GM10266 (cell line): ENCODE measurements at regions not wholly inside any gene's neighbourhood (a gene's known extent, or its start where the extent isn't known, plus 50 kb on each side); places are given as distances from the start of the nearest gene placed in this dataset.

Experiments used
- DNase-seq: peaks from one replicate; pipeline ENCODE4 v3.0.0; 2012; ENCODE audit errors: extremely low spot score
- TF ChIP-seq, protein P1 (sequence below): IDR thresholded peaks from 2 replicates; pipeline ENCODE4 v1.5.1; 2012; ENCODE audit warnings: mild to moderate bottlenecking, low read depth; ENCODE audit not compliant: control insufficient read depth, insufficient read depth; ENCODE audit errors: missing control alignments

DNA sequence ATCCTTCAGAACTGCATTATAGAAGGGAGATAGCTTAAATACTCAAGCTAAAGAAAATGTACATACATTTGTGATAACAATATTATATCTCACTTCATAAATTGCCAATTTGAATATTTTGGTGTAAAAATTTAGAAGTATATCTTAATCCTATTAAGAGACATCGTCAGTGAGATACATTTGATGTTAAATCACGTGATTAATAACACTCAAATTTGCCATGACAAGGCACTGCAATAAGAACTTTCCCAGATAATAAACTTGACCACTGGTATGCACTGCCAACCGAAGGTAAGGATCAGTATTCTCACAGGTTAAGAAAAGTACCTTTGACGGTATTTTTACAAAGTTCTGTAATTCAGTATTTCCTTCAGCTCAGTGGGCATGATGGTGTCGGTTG, 764.7 kb upstream of the FRG1 start:
- TF ChIP-seq, protein P1, sequence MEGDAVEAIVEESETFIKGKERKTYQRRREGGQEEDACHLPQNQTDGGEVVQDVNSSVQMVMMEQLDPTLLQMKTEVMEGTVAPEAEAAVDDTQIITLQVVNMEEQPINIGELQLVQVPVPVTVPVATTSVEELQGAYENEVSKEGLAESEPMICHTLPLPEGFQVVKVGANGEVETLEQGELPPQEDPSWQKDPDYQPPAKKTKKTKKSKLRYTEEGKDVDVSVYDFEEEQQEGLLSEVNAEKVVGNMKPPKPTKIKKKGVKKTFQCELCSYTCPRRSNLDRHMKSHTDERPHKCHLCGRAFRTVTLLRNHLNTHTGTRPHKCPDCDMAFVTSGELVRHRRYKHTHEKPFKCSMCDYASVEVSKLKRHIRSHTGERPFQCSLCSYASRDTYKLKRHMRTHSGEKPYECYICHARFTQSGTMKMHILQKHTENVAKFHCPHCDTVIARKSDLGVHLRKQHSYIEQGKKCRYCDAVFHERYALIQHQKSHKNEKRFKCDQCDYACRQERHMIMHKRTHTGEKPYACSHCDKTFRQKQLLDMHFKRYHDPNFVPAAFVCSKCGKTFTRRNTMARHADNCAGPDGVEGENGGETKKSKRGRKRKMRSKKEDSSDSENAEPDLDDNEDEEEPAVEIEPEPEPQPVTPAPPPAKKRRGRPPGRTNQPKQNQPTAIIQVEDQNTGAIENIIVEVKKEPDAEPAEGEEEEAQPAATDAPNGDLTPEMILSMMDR: no peak
- DNase-seq: no peak

GRCh38 chr4:189177130-189177529, 763.5 kb upstream of the FRG1 start:
- TF ChIP-seq, protein P1: no peak
- no peak for DNase-seq

DNA sequence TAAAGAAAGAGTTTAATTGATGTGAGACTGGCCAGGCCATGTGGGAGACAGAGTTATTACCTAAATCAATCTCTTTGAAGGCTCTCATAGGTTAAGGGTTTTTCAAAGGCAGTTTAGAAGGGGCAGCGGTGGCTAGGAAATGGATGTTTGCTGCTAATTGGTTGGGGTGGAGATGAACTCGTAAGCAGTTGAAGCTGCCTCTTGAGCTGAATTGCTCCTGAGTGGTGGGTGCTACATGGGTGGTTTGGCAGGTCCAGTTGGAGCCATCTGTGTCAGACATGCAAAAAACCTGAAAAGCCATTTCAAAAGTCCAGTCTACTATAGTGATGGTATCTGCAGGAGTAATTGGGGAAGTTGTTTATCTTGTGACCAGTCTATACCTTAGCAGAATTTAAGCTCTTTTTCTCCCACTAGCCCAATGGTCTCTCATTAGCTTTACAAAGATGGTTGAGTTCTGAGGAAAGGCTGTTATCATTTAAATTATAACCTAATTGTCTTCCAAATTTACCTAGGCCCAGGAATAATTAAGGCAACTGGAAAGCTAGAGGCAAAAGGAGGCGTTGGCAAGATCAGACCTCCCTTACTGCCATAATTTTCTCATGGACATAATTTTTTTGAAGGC, 762.4 kb upstream of the FRG1 start:
- no peak for DNase-seq
- TF ChIP-seq, protein P1: no peak

DNA sequence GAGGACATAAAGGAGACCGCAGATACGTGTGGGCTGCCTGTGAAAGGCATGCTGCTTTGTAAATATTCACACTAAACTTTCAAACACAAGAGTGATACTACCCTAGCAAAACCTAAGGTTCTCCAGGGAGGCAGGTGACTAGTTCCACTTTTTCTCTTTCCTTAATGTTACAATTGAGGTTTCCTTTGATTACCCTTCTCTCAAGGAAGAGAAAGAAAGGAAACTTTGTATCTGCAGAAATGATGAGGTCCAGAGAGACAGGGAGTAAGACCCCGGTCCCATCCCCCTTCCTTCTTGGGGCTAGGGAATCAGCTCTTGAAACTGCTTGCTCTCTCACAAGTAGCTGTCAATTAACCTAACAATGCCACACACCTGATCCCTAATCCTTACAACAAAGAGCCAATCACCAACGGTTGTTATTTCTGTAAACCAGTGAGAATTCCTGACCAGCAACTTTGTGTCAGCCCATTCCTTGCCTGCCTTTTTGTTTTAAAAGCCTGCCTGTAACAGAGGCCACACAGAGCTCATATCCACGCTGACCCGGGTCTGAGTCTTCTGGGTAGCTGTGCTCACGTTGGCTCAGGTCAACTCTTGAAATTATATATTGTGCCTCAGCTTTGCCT, 754.8 kb upstream of the FRG1 start:
- no peak for DNase-seq
- TF ChIP-seq, protein P1: no peak

GRCh38 chr4:189187531-189188052, 753.1 kb upstream of the FRG1 start:
- TF ChIP-seq, protein P1: no peak
- DNase-seq: no peak

DNA sequence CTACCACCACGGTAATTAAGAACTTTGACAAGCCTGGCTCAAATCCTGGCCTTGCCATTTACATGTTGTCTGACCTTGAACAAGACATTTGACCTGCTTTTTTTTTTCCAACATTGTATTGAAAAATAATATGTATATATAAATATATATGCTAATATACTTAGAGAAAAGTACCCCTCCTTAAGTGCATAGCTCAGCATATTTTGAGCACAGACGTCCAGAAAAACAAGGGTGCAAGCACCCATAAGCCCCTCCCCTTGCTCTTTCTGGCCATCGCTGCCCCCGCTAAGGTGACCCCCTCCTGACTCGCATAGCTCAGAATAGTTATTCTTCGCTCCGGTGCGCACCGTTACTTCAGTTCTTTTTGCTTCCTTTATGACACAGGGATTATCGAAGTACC, 742.0 kb upstream of the FRG1 start:
- DNase-seq: no peak
- TF ChIP-seq, protein P1: no peak

DNA sequence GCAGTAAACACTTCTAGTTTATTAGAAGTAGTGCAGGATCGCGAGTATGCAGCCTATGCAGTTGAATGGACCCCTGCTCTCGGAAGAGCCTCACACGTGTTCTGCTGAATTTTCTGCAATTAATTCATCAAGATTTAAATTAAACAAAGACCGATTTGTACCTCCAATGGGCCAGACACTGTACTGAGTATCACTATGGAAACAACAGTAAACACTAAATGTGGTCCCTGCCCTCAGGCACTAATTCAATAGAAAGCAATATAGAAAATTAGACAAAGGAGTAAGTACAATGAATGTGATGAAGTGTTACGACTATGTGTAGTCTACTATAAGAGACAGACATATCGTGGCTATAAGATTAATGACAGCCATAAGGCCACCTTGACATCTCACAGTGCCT, 740.3 kb upstream of the FRG1 start:
- TF ChIP-seq, protein P1: no peak
- DNase-seq: no peak
